NCI-H510A (cell line): ENCODE measurements at regions not wholly inside any gene's neighbourhood (a gene's known extent, or its start where the extent isn't known, plus 50 kb on each side); places are given as distances from the start of the nearest gene placed in this dataset.

Experiments
- DNase-seq: peaks from one replicate; lab custom pipeline; 2025; lab: John Stamatoyannopoulos, UW

- DNase-seq = no peak
Measured at GRCh38 chr7:51521054-51521453, 204.4 kb upstream of the COBL start.

GRCh38 chr7:51518646-51519045 lies 202.0 kb upstream of the COBL start:
- no peak for DNase-seq

- DNase-seq = no peak
Measured at GRCh38 chr7:51517187-51517586, 200.6 kb upstream of the COBL start.

- no peak for DNase-seq
Measured at GRCh38 chr7:51501620-51502019, 185.0 kb upstream of the COBL start.

GRCh38 chr7:51482976-51483375 lies 166.4 kb upstream of the COBL start:
- DNase-seq = no peak

- DNase-seq = no peak
Measured at GRCh38 chr7:51481421-51481820, 164.8 kb upstream of the COBL start.

- no peak for DNase-seq
Measured at GRCh38 chr7:51477819-51478218, 161.2 kb upstream of the COBL start.

GRCh38 chr7:51477323-51477722 lies 160.7 kb upstream of the COBL start:
- DNase-seq = no peak

- no peak for DNase-seq
Measured at GRCh38 chr7:51476026-51476425, 159.4 kb upstream of the COBL start.

- no peak for DNase-seq
Measured at GRCh38 chr7:51472873-51473272, 156.3 kb upstream of the COBL start.

- no peak for DNase-seq
Measured at GRCh38 chr7:51471981-51472296, 155.3 kb upstream of the COBL start.

GRCh38 chr7:51471210-51471980 lies 154.8 kb upstream of the COBL start:
- DNase-seq = peak; percentile 14

- DNase-seq = no peak
Measured at GRCh38 chr7:51467384-51468017, 150.9 kb upstream of the COBL start.

GRCh38 chr7:51459809-51460208 lies 143.2 kb upstream of the COBL start:
- no peak for DNase-seq

GRCh38 chr7:51458693-51459092 lies 142.1 kb upstream of the COBL start:
- no peak for DNase-seq

- DNase-seq = no peak
Measured at GRCh38 chr7:51457079-51457478, 140.5 kb upstream of the COBL start.

GRCh38 chr7:51456431-51457060 lies 139.9 kb upstream of the COBL start:
- DNase-seq = no peak

GRCh38 chr7:51455948-51456347 lies 139.3 kb upstream of the COBL start:
- DNase-seq = peak; percentile 79

GRCh38 chr7:51455513-51455912 lies 138.9 kb upstream of the COBL start:
- DNase-seq = no peak

GRCh38 chr7:51455086-51455485 lies 138.5 kb upstream of the COBL start:
- no peak for DNase-seq

- DNase-seq = no peak
Measured at GRCh38 chr7:51452694-51453093, 136.1 kb upstream of the COBL start.

- no peak for DNase-seq
Measured at GRCh38 chr7:51451751-51452476, 135.3 kb upstream of the COBL start.

GRCh38 chr7:51450541-51450940 lies 133.9 kb upstream of the COBL start:
- DNase-seq = no peak
